NB4 (cell line): ENCODE measurements at regions not wholly inside any gene's neighbourhood (a gene's known extent, or its start where the extent isn't known, plus 50 kb on each side); places are given as distances from the start of the nearest gene placed in this dataset.

Experiments used
- MYC ChIP-seq: IDR thresholded peaks from 2 replicates; pipeline ENCODE4 v1.6.1; 2011; ENCODE audit warnings: low read depth, low read length
- POLR2A ChIP-seq: IDR thresholded peaks from 2 replicates; pipeline ENCODE4 v1.6.1; 2011; ENCODE audit warnings: mild to moderate bottlenecking; ENCODE audit not compliant: insufficient read length; ENCODE audit errors: extremely low read depth
- TF ChIP-seq, protein P1 (sequence below): IDR thresholded peaks from one replicate; pipeline ENCODE4 v1.5.1; 2012; ENCODE audit warnings: low read depth, low read length
- TF ChIP-seq, protein P2 (sequence below): IDR thresholded peaks from 2 replicates; pipeline ENCODE4 v1.6.1; 2011; ENCODE audit warnings: low read depth, low read length

DNA sequence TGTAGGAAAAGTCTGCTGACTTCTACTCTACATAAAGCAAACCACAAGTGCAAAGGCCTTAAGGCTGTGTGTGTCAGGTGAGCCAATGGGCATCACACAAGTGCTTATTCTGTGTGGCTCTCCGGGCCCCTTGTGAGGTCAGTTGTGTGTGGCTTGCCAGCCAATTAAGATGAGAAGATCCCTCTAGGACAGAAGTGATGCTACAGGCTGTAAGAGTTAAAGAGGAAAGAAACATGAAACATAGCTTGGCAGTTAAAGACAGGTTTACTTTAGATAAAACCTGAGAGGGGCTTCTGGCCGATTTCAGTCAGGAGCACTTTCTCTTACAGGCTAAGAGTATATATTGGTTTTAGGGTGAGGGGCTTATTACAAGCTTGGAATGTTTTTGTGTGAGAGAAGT, 242.4 kb downstream of the NFATC2 start:
- TF ChIP-seq, protein P1, sequence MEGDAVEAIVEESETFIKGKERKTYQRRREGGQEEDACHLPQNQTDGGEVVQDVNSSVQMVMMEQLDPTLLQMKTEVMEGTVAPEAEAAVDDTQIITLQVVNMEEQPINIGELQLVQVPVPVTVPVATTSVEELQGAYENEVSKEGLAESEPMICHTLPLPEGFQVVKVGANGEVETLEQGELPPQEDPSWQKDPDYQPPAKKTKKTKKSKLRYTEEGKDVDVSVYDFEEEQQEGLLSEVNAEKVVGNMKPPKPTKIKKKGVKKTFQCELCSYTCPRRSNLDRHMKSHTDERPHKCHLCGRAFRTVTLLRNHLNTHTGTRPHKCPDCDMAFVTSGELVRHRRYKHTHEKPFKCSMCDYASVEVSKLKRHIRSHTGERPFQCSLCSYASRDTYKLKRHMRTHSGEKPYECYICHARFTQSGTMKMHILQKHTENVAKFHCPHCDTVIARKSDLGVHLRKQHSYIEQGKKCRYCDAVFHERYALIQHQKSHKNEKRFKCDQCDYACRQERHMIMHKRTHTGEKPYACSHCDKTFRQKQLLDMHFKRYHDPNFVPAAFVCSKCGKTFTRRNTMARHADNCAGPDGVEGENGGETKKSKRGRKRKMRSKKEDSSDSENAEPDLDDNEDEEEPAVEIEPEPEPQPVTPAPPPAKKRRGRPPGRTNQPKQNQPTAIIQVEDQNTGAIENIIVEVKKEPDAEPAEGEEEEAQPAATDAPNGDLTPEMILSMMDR, result no peak
- TF ChIP-seq POLR2A (no peak), MYC (no peak)
- TF ChIP-seq, protein P2, sequence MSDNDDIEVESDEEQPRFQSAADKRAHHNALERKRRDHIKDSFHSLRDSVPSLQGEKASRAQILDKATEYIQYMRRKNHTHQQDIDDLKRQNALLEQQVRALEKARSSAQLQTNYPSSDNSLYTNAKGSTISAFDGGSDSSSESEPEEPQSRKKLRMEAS, result no peak
